CD4-positive, alpha-beta T cell treated with Interleukin-21 for 1 hour (primary cell): ENCODE measurements at regions not wholly inside any gene's neighbourhood (a gene's known extent, or its start where the extent isn't known, plus 50 kb on each side); places are given as distances from the start of the nearest gene placed in this dataset.
"Not testable (repeated sequence)": the region's sequence is repeated elsewhere in the genome, so short reads cannot be mapped to it uniquely, and the experiment has no call there.

ENCODE experiments used
- DNase-seq: peaks from one replicate; pipeline ENCODE4 v3.0.0-alpha.2; 2020

GRCh38 chr3:155995525-155996370, 124.6 kb upstream of the KCNAB1 start:
- DNase-seq, result peak; percentile 9

GRCh38 chr3:155996882-155997281, 123.5 kb upstream of the KCNAB1 start:
- no peak for DNase-seq

GRCh38 chr3:155998173-155998572, 122.2 kb upstream of the KCNAB1 start:
- not testable (repeated sequence) for DNase-seq

DNA sequence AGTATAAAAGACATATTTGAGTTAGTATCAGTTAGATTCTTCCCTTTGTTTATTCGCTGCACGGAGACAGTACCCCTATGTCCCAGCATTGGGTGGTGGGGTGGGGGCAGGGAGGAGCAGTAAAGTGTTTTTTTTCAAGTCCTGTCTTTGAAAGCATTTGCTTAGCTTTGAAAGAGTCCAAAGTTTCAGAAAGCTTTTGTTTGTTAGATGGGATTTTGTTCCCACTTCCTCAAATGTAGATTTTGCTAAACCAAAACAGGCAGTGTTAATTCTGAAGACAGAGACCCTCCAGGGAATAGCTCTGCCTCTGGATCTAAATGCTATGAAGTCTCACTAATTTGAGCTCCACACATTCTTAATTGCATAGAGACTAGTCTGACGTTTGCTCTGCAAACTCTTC, 114.6 kb upstream of the KCNAB1 start:
- no peak for DNase-seq

DNA sequence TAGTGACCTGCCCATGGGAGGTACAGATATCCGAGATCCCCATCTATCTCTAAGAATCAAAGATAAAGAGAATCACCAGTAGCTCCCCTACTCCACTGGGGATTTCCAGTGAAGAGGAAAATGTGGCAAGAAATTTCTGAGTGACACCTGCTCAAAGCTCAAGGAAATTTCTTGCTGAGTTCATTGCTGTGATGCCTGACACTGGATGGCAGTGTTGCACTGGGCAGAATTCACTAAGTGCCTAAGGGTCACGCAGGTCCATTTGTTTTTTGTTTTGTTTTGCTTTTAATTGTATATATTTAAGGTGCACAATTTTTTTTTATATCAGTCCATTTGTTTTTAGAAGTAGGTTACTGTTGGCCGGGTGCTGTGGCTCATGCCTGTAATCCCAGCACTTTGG, 109.5 kb upstream of the KCNAB1 start:
- DNase-seq, result no peak

GRCh38 chr3:156014489-156014888, 105.9 kb upstream of the KCNAB1 start:
- no peak for DNase-seq

DNA sequence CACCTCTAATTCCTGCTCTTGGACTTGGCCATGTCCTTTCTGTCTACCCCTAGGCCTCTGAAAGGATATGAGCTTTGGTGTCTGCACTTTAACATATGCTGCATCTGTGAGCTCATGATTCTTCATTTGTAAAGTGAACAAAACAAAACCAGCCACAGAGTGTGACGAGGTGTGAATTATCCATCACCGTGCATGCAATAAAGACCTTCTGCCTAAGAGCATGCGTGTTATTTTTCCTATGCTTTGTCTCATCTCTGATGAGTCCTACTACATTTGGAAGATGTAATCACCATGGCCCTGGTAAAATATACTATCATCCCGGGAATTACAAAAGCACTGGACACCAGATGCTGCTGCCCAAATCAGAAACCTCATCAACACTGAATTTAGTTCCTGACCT, 103.5 kb upstream of the KCNAB1 start:
- no peak for DNase-seq

- no peak for DNase-seq
Observed at GRCh38 chr3:156017352-156018030, 102.9 kb upstream of the KCNAB1 start.

DNA sequence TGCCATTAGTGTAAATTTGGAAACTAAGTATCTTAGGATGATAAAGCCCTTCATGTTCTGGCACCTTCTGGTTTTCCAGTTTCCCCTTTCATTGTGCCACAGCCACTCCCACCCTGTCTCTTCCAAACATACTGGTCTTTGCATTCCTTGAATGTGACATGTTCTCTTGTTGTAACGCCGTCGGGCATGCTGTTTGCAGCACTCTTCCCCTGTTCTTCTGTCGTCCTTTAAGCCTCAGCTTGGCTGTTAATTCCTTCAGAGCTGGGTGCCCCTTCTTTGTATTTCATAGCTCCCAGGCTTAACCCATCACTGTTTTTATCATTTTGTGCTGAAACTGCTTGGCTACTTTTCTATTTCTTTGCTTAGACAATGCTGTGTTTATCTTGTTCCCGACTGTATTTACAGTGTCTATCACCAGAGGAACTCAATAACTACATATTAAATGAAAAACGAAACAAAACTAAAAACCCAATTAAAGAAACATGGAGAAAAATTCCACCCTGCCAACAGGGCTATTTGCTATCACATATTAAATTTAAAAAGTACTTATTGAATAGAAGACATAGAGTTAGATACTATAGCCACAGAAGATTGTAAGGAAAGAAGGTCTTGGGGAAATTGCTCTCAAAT, 95.4 kb upstream of the KCNAB1 start:
- DNase-seq, result no peak

GRCh38 chr3:156029208-156029607, 91.2 kb upstream of the KCNAB1 start:
- DNase-seq, result no peak

DNA sequence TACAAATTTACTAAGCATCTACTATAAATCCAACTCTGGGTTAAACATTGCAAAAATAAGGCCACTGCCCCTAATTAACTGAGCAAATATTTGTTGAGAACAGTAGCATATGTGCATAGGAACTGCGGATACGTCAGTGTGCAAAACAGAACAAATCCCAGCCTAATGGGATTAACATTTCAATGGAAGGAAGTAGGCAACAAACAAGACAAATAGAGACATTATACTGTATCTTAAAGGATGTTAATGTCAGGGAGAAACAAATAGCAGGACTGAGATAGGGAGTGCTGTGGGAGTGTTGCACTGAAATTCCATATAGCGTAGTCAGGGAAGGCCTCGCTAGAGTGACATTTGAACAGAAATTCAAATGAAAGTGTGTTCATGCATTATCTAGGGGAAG, 89.7 kb upstream of the KCNAB1 start:
- DNase-seq, result no peak

DNA sequence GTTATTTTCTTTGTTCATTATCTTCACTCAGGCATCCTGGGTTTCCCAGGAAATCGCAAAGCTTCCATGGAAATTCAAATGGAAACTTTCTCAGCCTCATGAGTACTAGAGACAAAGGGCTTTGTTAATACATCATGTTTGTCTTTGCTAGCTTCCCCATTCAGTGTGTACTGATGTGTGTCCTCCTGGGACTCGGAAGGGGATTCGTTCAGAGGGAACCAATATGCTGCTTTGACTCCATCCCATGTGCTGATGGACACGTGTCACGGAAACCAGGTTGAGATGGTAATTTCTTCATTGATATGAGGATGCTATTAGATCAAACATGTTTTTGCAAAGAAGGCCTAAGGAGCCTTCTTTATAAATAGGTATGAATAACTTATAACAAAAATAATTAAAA, 87.0 kb upstream of the KCNAB1 start:
- DNase-seq, result no peak

DNA sequence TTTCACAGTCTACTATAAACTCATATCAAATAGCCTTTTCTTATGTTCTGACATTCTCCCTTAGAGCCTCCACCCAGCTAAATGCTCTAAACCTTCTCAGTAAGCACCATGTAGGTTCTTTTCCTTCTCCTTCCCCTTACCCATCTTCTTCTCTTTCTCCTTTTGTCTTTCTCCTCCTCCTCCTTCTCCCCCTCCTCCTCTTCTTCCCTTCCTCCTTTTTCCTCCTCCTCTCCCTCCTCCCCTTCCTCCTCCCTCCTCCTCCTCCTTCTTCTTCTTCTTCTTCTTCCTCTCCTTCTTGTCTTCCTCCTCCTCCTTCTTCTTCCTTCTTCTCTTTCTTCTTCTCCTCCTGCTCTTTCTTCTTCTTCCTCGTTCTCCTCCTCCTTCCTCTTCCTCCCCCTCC, 85.2 kb upstream of the KCNAB1 start:
- DNase-seq, result no peak

DNA sequence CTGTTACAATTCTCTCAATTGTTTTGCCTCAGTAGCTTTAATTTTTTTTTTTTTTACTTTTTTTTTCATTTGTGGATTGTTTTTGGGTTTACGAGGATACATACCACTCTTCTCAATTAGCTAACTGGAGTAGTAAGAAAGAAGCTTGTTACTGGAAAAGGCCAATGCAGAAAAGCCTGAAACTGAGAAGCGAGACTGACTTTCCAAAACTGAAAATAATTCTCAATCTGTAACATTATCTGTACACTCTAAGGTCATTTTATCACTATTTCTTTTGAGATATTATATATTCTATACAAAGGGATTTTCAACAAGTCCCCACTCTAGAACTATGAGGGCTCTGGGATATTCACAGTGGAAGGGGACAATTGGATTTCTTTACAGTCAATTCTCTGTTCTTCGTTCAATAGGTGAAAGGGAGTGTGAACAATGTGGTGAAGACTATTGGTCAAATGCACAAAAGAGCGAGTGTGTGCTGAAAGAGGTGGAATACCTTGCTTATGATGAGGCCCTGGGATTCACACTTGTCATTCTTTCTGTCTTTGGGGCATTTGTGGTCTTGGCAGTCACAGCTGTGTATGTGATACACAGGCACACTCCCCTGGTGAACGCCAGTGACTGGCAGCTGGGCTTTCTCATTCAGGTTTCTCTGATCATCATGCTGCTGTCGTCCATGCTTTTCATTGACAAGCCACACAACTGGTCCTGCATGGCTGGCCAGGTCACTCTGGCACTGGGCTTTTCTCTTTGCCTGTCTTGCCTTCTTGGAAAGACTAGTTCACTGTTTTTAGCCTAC, 83.9 kb upstream of the KCNAB1 start:
- no peak for DNase-seq

DNA sequence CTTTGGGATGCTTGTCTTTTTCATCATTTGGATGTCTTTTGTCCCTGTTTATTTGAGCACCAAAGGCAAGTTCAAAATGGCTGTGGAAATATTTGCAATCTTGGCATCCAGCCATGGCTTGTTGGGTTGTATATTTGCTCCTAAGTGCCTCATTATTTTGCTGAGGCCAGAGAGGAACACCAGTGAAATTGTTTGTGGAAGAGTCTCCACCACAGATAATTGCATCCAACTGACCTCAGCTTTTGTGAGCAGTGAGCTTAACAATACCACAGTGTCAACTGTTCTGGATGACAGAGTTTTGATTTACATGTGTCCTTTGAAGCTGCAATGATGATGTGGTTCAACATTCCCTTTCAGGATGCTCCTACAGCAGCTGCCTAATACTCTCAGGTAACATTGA, 83.0 kb upstream of the KCNAB1 start:
- DNase-seq, result no peak

DNA sequence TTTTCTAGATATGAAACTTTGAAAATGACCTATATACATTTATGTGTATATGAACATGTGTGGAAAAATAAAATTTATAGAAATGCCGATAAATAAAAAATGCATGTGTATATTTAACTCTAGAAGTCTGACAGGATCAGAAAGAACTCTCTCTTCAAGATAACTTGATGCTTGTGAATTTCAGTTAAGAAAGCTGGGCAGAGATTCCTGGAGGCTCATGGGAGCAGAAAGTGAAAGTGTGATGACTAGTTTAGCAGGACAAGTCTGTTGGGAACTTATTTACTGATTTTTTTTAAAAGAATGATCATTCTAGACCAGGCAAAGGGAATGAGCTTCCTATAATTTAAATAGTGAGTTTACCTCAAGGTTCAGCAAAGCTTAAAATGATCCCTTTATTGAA, 81.5 kb upstream of the KCNAB1 start:
- no peak for DNase-seq

DNA sequence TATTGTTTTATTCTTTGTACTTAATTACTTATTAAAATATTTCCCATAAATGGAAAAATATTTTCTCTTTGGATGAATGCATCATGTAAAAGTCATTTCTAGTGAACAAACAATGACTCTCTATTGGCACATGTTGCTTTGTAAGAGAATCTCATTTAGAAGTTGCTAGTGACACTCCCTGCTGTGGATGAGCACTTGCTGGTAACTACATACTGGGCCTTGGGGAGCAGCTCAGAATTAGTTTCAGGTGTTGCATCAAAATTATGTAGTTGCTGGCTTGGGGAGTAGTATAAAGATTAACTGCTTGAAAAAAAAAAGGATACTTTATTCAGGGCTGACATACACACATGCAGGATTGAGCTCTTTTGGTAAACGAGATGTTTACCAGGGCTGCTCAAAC, 80.3 kb upstream of the KCNAB1 start:
- no peak for DNase-seq

DNA sequence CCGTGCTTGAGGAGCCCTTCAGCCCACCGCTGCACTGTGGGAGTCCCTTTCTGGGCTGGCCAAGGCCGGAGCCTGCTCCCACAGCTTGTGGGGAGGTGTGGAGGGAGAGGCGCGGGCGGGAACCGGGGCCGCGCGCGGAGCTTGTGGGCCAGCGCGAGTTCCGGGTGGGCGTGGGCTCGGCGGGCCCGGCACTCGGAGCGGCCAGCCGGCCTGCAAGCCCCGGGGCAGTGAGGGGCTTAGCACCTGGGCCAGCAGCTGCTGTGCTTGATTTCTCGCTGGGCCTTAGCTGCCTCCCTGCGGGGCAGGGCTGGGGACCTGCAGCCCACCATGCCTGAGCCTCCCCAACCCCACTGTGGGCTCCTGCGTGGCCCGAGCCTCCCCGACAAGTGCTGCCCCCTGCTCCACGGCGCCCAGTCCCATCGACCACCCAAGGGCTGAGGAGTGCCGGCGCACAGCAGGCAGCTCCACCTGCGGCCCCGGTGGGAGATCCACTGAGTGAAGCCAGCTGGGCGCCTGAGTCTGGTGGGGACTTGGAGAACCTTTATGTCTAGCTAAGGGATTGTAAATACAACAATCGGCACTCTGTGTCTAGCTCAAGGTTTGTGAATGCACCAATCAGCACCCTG, 79.0 kb upstream of the KCNAB1 start:
- not testable (repeated sequence) for DNase-seq

- DNase-seq, result not testable (repeated sequence)
Observed at GRCh38 chr3:156041856-156042255, 78.5 kb upstream of the KCNAB1 start.

- DNase-seq, result peak; percentile 53
Observed at GRCh38 chr3:156043832-156044633, 76.3 kb upstream of the KCNAB1 start.

DNA sequence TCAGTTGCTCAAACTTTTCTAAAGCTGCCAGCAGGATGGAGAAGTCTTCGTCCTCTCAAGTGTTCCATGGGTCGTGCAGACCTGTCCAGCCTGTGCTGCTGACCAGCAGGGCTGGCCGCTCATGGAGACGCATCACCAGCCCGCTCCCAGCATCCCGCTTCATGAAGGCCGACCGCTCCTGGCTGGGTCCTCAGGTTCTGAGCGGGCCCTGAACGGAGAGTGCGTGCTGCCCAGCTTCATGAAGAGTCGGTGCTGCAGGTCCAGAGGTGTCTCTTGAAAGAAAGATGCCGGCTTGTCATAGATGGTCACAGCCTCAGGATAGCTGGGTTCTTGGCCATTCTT, 75.8 kb upstream of the KCNAB1 start:
- DNase-seq, result no peak

DNA sequence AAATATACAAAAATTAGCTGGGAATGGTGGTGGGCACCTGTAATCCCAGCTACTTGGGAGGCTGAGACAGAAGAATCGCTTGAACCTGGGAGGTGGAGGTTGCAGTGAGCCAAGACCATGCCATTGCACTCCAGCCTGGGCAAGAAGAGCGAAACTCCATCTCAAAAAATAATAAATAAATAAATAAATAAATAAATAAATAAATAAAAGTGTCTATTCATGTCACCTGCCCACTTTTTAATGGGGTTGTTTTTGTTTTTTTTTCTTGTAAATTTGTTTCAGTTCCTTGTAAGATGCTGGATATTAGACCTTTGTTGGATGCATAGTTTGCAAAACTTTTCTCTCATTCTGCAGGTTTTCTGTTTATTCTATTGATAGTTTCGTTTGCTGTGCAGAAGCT, 71.9 kb upstream of the KCNAB1 start:
- not testable (repeated sequence) for DNase-seq
